Hepatocyte (in vitro differentiated cells): ENCODE measurements at regions not wholly inside any gene's neighbourhood (a gene's known extent, or its start where the extent isn't known, plus 50 kb on each side); places are given as distances from the start of the nearest gene placed in this dataset.

ENCODE experiments used
- EZH2 ChIP-seq: fragments of 200-600 bp; sonication (generic); IDR thresholded peaks from 2 replicates; pipeline ENCODE4 v1.6.1; 2016; ENCODE audit warnings: antibody characterized with exemption, mild to moderate bottlenecking, borderline replicate concordance
- EZH2phosphoT487 ChIP-seq: fragments of 200-600 bp; sonication (generic); IDR thresholded peaks from one replicate; pipeline ENCODE4 v1.6.1; 2018; ENCODE audit warnings: antibody characterized with exemption, mild to moderate bottlenecking, low read depth, moderate library complexity; ENCODE audit not compliant: unreplicated experiment, severe bottlenecking
- TF ChIP-seq, protein P1 (sequence below): fragments of 200-600 bp; sonication (generic); IDR thresholded peaks from 2 replicates; pipeline ENCODE4 v1.5.1; 2016; ENCODE audit warnings: antibody characterized with exemption, mild to moderate bottlenecking; ENCODE audit not compliant: poor library complexity

DNA sequence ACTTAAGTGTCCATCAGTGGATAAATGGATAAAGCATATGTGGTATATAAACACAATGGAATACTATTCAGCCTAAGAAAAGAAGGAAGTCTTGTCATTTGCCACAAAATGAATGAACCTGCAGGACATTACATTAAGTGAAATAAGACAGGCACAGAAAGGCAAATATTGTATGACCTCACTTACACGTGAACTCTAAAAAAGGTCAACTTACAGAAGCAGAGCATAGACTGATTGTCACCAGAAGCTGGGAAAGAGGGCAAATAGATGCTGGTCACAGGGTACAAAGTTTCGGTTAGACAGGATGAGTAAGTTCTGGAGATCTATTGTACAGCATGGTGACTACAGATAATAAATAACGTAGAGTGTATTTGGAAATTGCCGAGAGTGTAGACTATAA is 247.7 kb downstream of the RAB28 start:
- TF ChIP-seq, protein P1, sequence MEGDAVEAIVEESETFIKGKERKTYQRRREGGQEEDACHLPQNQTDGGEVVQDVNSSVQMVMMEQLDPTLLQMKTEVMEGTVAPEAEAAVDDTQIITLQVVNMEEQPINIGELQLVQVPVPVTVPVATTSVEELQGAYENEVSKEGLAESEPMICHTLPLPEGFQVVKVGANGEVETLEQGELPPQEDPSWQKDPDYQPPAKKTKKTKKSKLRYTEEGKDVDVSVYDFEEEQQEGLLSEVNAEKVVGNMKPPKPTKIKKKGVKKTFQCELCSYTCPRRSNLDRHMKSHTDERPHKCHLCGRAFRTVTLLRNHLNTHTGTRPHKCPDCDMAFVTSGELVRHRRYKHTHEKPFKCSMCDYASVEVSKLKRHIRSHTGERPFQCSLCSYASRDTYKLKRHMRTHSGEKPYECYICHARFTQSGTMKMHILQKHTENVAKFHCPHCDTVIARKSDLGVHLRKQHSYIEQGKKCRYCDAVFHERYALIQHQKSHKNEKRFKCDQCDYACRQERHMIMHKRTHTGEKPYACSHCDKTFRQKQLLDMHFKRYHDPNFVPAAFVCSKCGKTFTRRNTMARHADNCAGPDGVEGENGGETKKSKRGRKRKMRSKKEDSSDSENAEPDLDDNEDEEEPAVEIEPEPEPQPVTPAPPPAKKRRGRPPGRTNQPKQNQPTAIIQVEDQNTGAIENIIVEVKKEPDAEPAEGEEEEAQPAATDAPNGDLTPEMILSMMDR, result no peak
- TF ChIP-seq EZH2, result no peak
- no peak for TF ChIP-seq EZH2phosphoT487
